Fibroblast of the aortic adventitia (primary cell): ENCODE measurements at regions not wholly inside any gene's neighbourhood (a gene's known extent, or its start where the extent isn't known, plus 50 kb on each side); places are given as distances from the start of the nearest gene placed in this dataset. TPM values are rescaled to one million over a fixed set of nuclear protein-coding genes. Genes with fewer than 3 reads are reported as not detected.

ENCODE experiments used
- small RNA-seq: library from RNA; depleted of rRNA; stranded (forward); fragments of <200 nt; gene quantifications from one replicate; pipeline ENCODE3, GENCODE V24; 2012

Small RNA genes in the stretch of these regions (small RNA-seq; reads per million reads assigned to genes)
- gene MRPL57P1, result not detected
